Psoas muscle (tissue), 7 donors: ENCODE measurements at regions not wholly inside any gene's neighbourhood (a gene's known extent, or its start where the extent isn't known, plus 50 kb on each side); places are given as distances from the start of the nearest gene placed in this dataset.

ENCODE experiments used
- ATAC-seq, 4 donors: fragments of 200-7000 bp; cut with Tn5 transposase; one replicate each; pipeline ENCODE4 v1.9.1; 2020; ENCODE audit warnings: moderate library complexity in 3 of 4, mild to moderate bottlenecking in 2 of 4
- DNase-seq, 2 donors: peaks; one replicate each; pipeline ENCODE4 v3.0.0-alpha.2; 2020
- H3K27ac ChIP-seq: fragments of 200-600 bp; one replicate; pipeline ENCODE4 v1.8.0; 2022
- H3K27me3 ChIP-seq, 3 donors: fragments of 200-600 bp in 1 of 3; one replicate each; pipeline versions ENCODE4 v1.6.1 to v1.8.0; 2013 to 2022; ENCODE audit warnings: low read length in 2 of 3, mild to moderate bottlenecking in 2 of 3, moderate library complexity in 1 of 3; ENCODE audit not compliant: insufficient read depth in 3 of 3
- H3K36me3 ChIP-seq, 2 donors: fragments of 200-600 bp in 1 of 2; one replicate each; pipeline versions ENCODE4 v1.6.1 to v1.8.0; 2013 to 2022; ENCODE audit warnings: low read depth in 1 of 2, mild to moderate bottlenecking in 1 of 2, moderate library complexity in 1 of 2; ENCODE audit not compliant: insufficient read depth in 1 of 2
- H3K4me1 ChIP-seq: fragments of 200-600 bp; one replicate; pipeline ENCODE4 v1.8.0; 2022
- H3K4me3 ChIP-seq: fragments of 200-600 bp; one replicate; pipeline ENCODE4 v1.8.0; 2022; ENCODE audit warnings: mild to moderate bottlenecking
- H3K9me3 ChIP-seq: fragments of 200-600 bp; one replicate; pipeline ENCODE4 v1.8.0; 2022
- WGBS, 3 donors: extraction: QIAGEN DNeasy Blood & Tissue Kit; methylation state at CpG; one replicate each; pipeline versions ENCODE4 v1.1.6 to v1.1.7; 2013; 5-methylcytosine and 5-hydroxymethylcytosine counted together
- intact Hi-C, 2 donors: fragments of 100-400 bp; cut with DNase I; formaldehyde crosslinking; loops; one replicate each; pipeline versions ENCODE4 v1.11.0 to v1.14.2; 2022
- TF ChIP-seq, protein P1 (sequence below): fragments of 200-600 bp; IDR thresholded peaks from one replicate; pipeline ENCODE4 v1.8.0; 2022; ENCODE audit warnings: antibody characterized with exemption
- donor health status: healthy with polysubstance abuse.
- donor health status: DM: no; HTN: no; CAD: no; lungs with moderate emphysema.
- donor health status: Bipolar disorder and iron deficiency.
- donor health status: healthy.
- donor health status: DM: yes; HTN: yes; CAD: no.
- donor health status: DM: no; HTN: no; CAD: no.
- donor health status: DM: yes; HTN: yes; CAD: no.

DNA sequence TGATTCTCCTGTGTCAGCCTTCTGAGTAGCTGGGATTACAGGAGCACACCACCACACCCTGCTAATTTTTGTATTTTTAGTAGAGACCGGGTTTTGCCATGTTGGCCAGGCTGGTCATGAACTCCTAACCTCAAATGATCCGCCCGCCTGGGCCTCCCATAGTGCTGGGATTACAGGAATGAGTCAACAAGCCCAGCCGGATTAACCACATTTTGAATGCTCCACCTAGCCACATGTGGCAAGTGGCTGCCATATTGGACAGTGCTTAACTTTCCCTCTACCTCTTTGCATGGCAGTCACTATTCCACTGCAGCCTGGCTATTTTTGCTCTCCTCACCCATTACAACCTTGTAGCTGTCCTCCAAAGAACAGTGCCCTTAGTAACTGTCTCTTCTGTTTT is 160.1 kb downstream of the GATA3 start:
- H3K4me1 ChIP-seq = no peaks in the 10 kb centered on the region
- H3K36me3 ChIP-seq = no peaks in the 10 kb centered on the region
- 86 to 92% (median 91%) methylated on average over 4 of the region's 4 CpGs for WGBS, 3 donors
- DNase-seq = no peak
- no peak overlapping the region for H3K27ac ChIP-seq
- H3K27me3 ChIP-seq = no peaks in the 10 kb centered on the region
- ATAC-seq = no peak
- H3K4me3 ChIP-seq = no peak overlapping the region
- TF ChIP-seq, protein P1, sequence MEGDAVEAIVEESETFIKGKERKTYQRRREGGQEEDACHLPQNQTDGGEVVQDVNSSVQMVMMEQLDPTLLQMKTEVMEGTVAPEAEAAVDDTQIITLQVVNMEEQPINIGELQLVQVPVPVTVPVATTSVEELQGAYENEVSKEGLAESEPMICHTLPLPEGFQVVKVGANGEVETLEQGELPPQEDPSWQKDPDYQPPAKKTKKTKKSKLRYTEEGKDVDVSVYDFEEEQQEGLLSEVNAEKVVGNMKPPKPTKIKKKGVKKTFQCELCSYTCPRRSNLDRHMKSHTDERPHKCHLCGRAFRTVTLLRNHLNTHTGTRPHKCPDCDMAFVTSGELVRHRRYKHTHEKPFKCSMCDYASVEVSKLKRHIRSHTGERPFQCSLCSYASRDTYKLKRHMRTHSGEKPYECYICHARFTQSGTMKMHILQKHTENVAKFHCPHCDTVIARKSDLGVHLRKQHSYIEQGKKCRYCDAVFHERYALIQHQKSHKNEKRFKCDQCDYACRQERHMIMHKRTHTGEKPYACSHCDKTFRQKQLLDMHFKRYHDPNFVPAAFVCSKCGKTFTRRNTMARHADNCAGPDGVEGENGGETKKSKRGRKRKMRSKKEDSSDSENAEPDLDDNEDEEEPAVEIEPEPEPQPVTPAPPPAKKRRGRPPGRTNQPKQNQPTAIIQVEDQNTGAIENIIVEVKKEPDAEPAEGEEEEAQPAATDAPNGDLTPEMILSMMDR = no peak
- intact Hi-C loops = no loop called here
- H3K9me3 ChIP-seq = no peaks in the 10 kb centered on the region

DNA sequence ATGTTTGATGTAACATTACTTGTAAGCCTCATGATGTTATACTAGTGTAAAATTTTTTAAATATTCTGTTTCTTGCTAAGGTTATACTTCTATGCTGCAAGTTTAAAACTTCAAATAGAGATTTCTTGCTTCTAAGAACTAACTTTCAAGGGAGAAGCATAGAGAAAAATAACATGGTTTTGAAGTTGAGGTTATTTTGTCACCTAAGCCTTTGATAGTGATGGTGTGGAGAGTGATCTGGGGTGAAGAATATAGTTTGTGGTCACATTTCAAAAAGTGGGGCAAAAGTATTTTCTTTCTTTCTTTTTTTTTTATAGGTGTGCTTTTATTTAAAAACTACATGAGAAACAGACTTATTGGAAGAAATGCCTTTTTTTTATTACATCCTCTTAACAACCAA is 162.4 kb downstream of the GATA3 start:
- intact Hi-C loops = no loop called here
- Histone ChIP-seq H3K4me1 (no peaks in the 10 kb centered on the region), H3K9me3 (no peaks in the 10 kb centered on the region), H3K27me3 (no peaks in the 10 kb centered on the region), H3K27ac (no peak overlapping the region), H3K4me3 (no peak overlapping the region), H3K36me3 (no peaks in the 10 kb centered on the region)
- ATAC-seq (no peak), DNase-seq (no peak)
- TF ChIP-seq, protein P1 = no peak

DNA sequence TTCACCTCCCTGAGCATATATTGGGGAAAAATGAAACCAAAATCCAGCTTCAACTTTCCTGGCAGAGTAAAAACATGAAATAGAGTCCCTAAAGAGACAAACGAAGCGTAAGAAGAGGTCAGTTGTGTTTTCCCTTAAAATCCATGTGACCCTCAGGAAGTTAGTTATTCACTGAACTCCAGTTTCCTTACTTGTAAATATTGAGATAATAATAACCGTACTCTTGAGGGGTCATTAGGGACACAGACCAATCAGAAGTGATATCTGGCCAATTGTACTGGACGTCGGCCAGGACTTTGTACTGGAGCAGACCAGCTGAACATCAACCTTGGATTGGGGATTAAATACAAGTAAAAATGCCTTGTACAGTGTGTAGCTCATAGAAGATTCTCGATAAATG is 167.0 kb downstream of the GATA3 start:
- Histone ChIP-seq H3K4me1 (no peaks in the 10 kb centered on the region), H3K27me3 (no peaks in the 10 kb centered on the region), H3K4me3 (peak overlapping the region; percentile 15), H3K9me3 (no peaks in the 10 kb centered on the region), H3K27ac (no peak overlapping the region), H3K36me3 (no peaks in the 10 kb centered on the region)
- WGBS, 3 donors = 48 to 59% (median 58%) methylated on average over 6 of the region's 6 CpGs
- DNase-seq = no peak
- no peak for ATAC-seq
- intact Hi-C loops = no loop called here
- TF ChIP-seq, protein P1 = no peak

DNA sequence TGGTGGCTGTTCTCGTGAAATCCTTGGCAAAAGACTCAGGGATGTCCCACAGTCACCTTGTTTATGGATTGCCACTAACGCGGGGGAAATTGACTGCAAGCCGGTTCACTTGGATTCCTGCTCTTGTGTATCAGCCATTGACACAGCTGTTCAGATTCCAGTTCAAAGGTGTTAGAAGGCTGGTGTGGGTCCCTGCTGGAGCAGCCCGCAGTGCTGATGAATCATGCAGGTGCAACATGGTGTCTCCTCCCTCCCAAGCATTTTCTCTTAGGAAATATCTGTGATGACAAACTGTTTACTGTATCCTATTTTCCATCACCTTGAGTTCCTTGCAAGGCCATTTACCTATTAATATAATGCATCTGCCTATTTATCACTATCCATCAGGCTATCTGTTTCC is 170.1 kb downstream of the GATA3 start:
- H3K27ac ChIP-seq = no peak overlapping the region
- H3K4me1 ChIP-seq = no peaks in the 10 kb centered on the region
- 69 to 75% (median 70%) methylated on average over 5 of the region's 5 CpGs for WGBS, 3 donors
- H3K36me3 ChIP-seq = no peaks in the 10 kb centered on the region
- H3K27me3 ChIP-seq = no peaks in the 10 kb centered on the region
- TF ChIP-seq, protein P1 = no peak
- no peak for DNase-seq
- intact Hi-C loops = no loop called here
- H3K9me3 ChIP-seq = no peaks in the 10 kb centered on the region
- ATAC-seq = no peak
- no peak overlapping the region for H3K4me3 ChIP-seq

DNA sequence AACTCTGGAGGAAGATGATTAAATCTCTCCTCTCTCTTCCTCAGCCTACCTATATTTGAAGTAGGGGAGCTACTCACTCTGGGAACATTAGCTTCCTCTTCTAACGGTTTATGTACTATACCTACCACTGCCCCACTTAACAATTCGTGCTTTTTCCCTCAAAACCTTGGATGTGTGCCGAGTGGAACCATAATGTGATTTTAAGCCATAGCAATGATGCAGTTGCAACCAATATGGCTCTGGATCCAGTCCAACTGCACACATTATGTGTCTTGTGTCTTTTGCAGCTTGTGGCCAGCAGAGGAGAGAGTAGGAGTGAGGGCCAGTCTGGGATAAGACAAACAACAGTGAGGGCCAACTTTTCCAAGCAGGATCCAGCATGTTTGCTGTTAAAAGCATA is 170.7 kb downstream of the GATA3 start:
- no peaks in the 10 kb centered on the region for H3K36me3 ChIP-seq
- no peak overlapping the region for H3K4me3 ChIP-seq
- 38 to 50% (median 43%) methylated on average over 3 of the region's 3 CpGs for WGBS, 3 donors
- TF ChIP-seq, protein P1 = no peak
- no peak overlapping the region for H3K27ac ChIP-seq
- H3K4me1 ChIP-seq = no peaks in the 10 kb centered on the region
- H3K9me3 ChIP-seq = no peaks in the 10 kb centered on the region
- no peak for DNase-seq
- ATAC-seq = no peak
- intact Hi-C loops = no loop called here
- no peaks in the 10 kb centered on the region for H3K27me3 ChIP-seq
